ENCODE measurements at regions not wholly inside any gene's neighbourhood (a gene's known extent, or its start where the extent isn't known, plus 50 kb on each side); places are given as distances from the start of the nearest gene placed in this dataset.
"Not testable (repeated sequence)": the region's sequence is repeated elsewhere in the genome, so short reads cannot be mapped to it uniquely, and the experiment has no call there.

GRCh38 chr5:13108265-13108664 lies 836.2 kb downstream of the DNAH5 start:
- DNase-seq (ENCODE audit: low spot score), result no peak
- no peak for TF ChIP-seq EZH2phosphoT487 (IDR thresholded peaks at IDR 0.05; ENCODE audit: borderline replicate concordance, low read depth, low read length)
- no peak for TF ChIP-seq CTCF (conservative IDR thresholded peaks at IDR 0.05; ENCODE audit: low read length)
- no peaks in the 10 kb centered on the region for H4K20me1 ChIP-seq (ENCODE audit: insufficient read depth, low read length)
- no peak overlapping the region for H3K27ac ChIP-seq (ENCODE audit: low read depth, low read length, poor library complexity, severe bottlenecking)
- no TSS peak for BruUV-seq (replicated peaks)
- H3K9me2 ChIP-seq (ENCODE audit: insufficient read depth, low read length), result no peaks in the 10 kb centered on the region
- no peaks in the 10 kb centered on the region for H3K79me2 ChIP-seq (ENCODE audit: insufficient read depth, low read depth, low read length)
- H3K4me3 ChIP-seq (ENCODE audit: low read depth, low read length, poor library complexity, severe bottlenecking), result no peak overlapping the region
- no peaks in the 10 kb centered on the region for H3K36me3 ChIP-seq (ENCODE audit: insufficient read depth, low read length)
- intact Hi-C loops (cut with micrococcal nuclease; ENCODE audit: unreplicated experiment), result no loop called here
- CTCF ChIA-PET (ENCODE audit: unreplicated experiment), result no interaction called here
- no peak overlapping the region for H2AFZ ChIP-seq (ENCODE audit: low read length)
- H3K4me1 ChIP-seq (ENCODE audit: insufficient read depth, low read length, poor library complexity, severe bottlenecking), result no peaks in the 10 kb centered on the region
- POLR2A ChIA-PET, result no interaction called here
- no peak overlapping the region for H3K4me2 ChIP-seq (ENCODE audit: low read length)
- H3K9me3 ChIP-seq (ENCODE audit: low read length), result no peaks in the 10 kb centered on the region

- Histone ChIP-seq H3K36me3 (ENCODE audit: insufficient read depth, low read length) (no peaks in the 10 kb centered on the region), H3K4me3 (ENCODE audit: low read depth, low read length, poor library complexity, severe bottlenecking) (no peak overlapping the region), H3K4me1 (ENCODE audit: insufficient read depth, low read length, poor library complexity, severe bottlenecking) (no peaks in the 10 kb centered on the region), H2AFZ (ENCODE audit: low read length) (no peak overlapping the region), H3K9me2 (ENCODE audit: insufficient read depth, low read length) (no peaks in the 10 kb centered on the region), H3K79me2 (ENCODE audit: insufficient read depth, low read depth, low read length) (no peaks in the 10 kb centered on the region), H4K20me1 (ENCODE audit: insufficient read depth, low read length) (no peaks in the 10 kb centered on the region), H3K27ac (ENCODE audit: low read depth, low read length, poor library complexity, severe bottlenecking) (no peak overlapping the region), H3K4me2 (ENCODE audit: low read length) (no peak overlapping the region), H3K9me3 (ENCODE audit: low read length) (no peaks in the 10 kb centered on the region)
- ChIA-PET POLR2A (no interaction called here), CTCF (ENCODE audit: unreplicated experiment) (no interaction called here)
- no peak for DNase-seq (ENCODE audit: low spot score)
- TF ChIP-seq EZH2phosphoT487 (IDR thresholded peaks at IDR 0.05; ENCODE audit: borderline replicate concordance, low read depth, low read length) (no peak), CTCF (conservative IDR thresholded peaks at IDR 0.05; ENCODE audit: low read length) (no peak)
- no TSS peak for BruUV-seq (replicated peaks)
- intact Hi-C loops (cut with micrococcal nuclease; ENCODE audit: unreplicated experiment), result no loop called here
Observed at GRCh38 chr5:13107537-13107936, 837.0 kb downstream of the DNAH5 start.

GRCh38 chr5:13081116-13081515 lies 863.4 kb downstream of the DNAH5 start:
- Histone ChIP-seq H3K27ac (ENCODE audit: low read depth, low read length, poor library complexity, severe bottlenecking) (no peak overlapping the region), H4K20me1 (ENCODE audit: insufficient read depth, low read length) (no peaks in the 10 kb centered on the region), H3K4me2 (ENCODE audit: low read length) (no peak overlapping the region), H3K79me2 (ENCODE audit: insufficient read depth, low read depth, low read length) (no peaks in the 10 kb centered on the region), H3K36me3 (ENCODE audit: insufficient read depth, low read length) (no peaks in the 10 kb centered on the region), H3K4me1 (ENCODE audit: insufficient read depth, low read length, poor library complexity, severe bottlenecking) (no peaks in the 10 kb centered on the region), H3K9me3 (ENCODE audit: low read length) (0 out of 2 replicates have a peak, but pooled peaks cover 6% of the 10 kb centered on the region), H3K9me2 (ENCODE audit: insufficient read depth, low read length) (no peaks in the 10 kb centered on the region), H2AFZ (ENCODE audit: low read length) (no peak overlapping the region), H3K4me3 (ENCODE audit: low read depth, low read length, poor library complexity, severe bottlenecking) (no peak overlapping the region)
- POLR2A ChIA-PET, result no interaction called here
- CTCF ChIA-PET (ENCODE audit: unreplicated experiment), result no interaction called here
- BruUV-seq (replicated peaks), result no TSS peak
- no peak for DNase-seq (ENCODE audit: low spot score)
- TF ChIP-seq CTCF (conservative IDR thresholded peaks at IDR 0.05; ENCODE audit: low read length), result no peak
- TF ChIP-seq EZH2phosphoT487 (IDR thresholded peaks at IDR 0.05; ENCODE audit: borderline replicate concordance, low read depth, low read length), result no peak
- intact Hi-C loops (cut with micrococcal nuclease; ENCODE audit: unreplicated experiment), result no loop called here

GRCh38 chr5:13072936-13073335 lies 871.6 kb downstream of the DNAH5 start:
- intact Hi-C loops (cut with micrococcal nuclease; ENCODE audit: unreplicated experiment); H3K4me2 ChIP-seq (ENCODE audit: low read length): not testable (repeated sequence)

More at GRCh38 chr5:13072936-13073335, 871.6 kb downstream of the DNAH5 start:
- H3K36me3 ChIP-seq (ENCODE audit: insufficient read depth, low read length); H3K27ac ChIP-seq (ENCODE audit: low read depth, low read length, poor library complexity, severe bottlenecking); DNase-seq (ENCODE audit: low spot score); POLR2A ChIA-PET; H3K4me1 ChIP-seq (ENCODE audit: insufficient read depth, low read length, poor library complexity, severe bottlenecking); CTCF ChIA-PET (ENCODE audit: unreplicated experiment); H2AFZ ChIP-seq (ENCODE audit: low read length); H4K20me1 ChIP-seq (ENCODE audit: insufficient read depth, low read length); BruUV-seq (replicated peaks); H3K9me2 ChIP-seq (ENCODE audit: insufficient read depth, low read length); H3K9me3 ChIP-seq (ENCODE audit: low read length); H3K79me2 ChIP-seq (ENCODE audit: insufficient read depth, low read depth, low read length); H3K4me3 ChIP-seq (ENCODE audit: low read depth, low read length, poor library complexity, severe bottlenecking): not testable (repeated sequence)
